IPS-18c (cell line): ENCODE measurements at regions not wholly inside any gene's neighbourhood (a gene's known extent, or its start where the extent isn't known, plus 50 kb on each side); places are given as distances from the start of the nearest gene placed in this dataset.

Experiments used
- H3K4me3 ChIP-seq: 2 replicates; pipeline ENCODE4 v1.7.0; 2013; ENCODE audit warnings: low read depth, mild to moderate bottlenecking, low read length, moderate library complexity; ENCODE audit not compliant: insufficient read depth
- H3K9me3 ChIP-seq: one replicate; pipeline ENCODE4 v1.6.1; 2013; ENCODE audit warnings: mild to moderate bottlenecking, low read length, moderate library complexity; ENCODE audit not compliant: control insufficient read depth, insufficient read depth

- no peak overlapping the region for H3K4me3 ChIP-seq
These were observed 303.4 kb downstream of the SHANK2 start for GRCh38 chr11:70948855-70949531.

GRCh38 chr11:70951139-70951804, 301.1 kb downstream of the SHANK2 start:
- Histone ChIP-seq H3K4me3 (no peak overlapping the region), H3K9me3 (no peaks in the 10 kb centered on the region)

More at GRCh38 chr11:70948855-70949531, 303.4 kb downstream of the SHANK2 start:
- H3K9me3 ChIP-seq = no peaks in the 10 kb centered on the region

- Histone ChIP-seq H3K9me3 (no peaks in the 10 kb centered on the region), H3K4me3 (no peak overlapping the region)
These were observed 300.2 kb downstream of the SHANK2 start for GRCh38 chr11:70952191-70952590.

GRCh38 chr11:70953720-70954119, 298.7 kb downstream of the SHANK2 start:
- Histone ChIP-seq H3K9me3 (no peaks in the 10 kb centered on the region), H3K4me3 (no peak overlapping the region)

DNA sequence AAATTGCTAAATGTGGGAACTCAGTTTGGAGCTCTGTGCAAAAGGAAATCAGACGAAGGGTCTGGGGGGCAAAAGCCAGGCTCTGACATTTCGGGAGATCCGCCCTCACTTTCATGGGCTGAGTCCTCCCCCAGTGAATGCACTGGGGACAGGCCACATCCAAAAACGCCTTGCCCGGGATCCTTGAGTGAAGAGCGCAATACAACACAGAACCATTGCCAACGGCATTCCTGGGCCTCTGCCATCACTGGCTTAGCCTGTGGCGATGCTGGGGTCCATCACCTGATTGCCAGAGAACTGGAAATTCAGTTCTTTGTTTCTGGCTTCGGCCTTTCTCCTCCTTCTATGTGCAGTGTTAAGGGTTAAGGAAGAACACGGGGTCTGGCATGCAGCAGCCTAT, 297.9 kb downstream of the SHANK2 start:
- no peaks in the 10 kb centered on the region for H3K9me3 ChIP-seq
- H3K4me3 ChIP-seq = no peak overlapping the region
